AG04449 (cell line): ENCODE measurements at regions not wholly inside any gene's neighbourhood (a gene's known extent, or its start where the extent isn't known, plus 50 kb on each side); places are given as distances from the start of the nearest gene placed in this dataset.

Source experiments
- CTCF ChIA-PET: fragments of 350-600 bp; formaldehyde crosslinking; extraction: SDS; loops from one replicate; lab custom pipeline; 2021; ENCODE audit warnings: antibody characterized with exemption; lab: Yijun Ruan, JAX
- POLR2A ChIA-PET: fragments of 400-600, 350-600 bp; formaldehyde crosslinking; extraction: SDS; loops from one replicate; lab custom pipeline; 2020; ENCODE audit warnings: antibody characterized with exemption, inconsistent platforms; lab: Yijun Ruan, JAX
- DNase-seq: peaks from one replicate; pipeline ENCODE4 v3.0.0-alpha.2; 2010; ENCODE audit warnings: low read depth, low spot score
- H3K4me3 ChIP-seq: 2 replicates; pipeline ENCODE4 v1.5.1; 2011; ENCODE audit warnings: low read depth, mild to moderate bottlenecking, control low read depth, low read length
- CTCF ChIP-seq: IDR thresholded peaks from one replicate; pipeline ENCODE4 v1.5.1; 2011; ENCODE audit warnings: mild to moderate bottlenecking, moderate library complexity, low read length, control low read depth, inconsistent platforms; ENCODE audit not compliant: insufficient read depth; ENCODE audit errors: missing control alignments

GRCh38 chr13:80250213-80250810, 90.6 kb downstream of the SPRY2 start:
- H3K4me3 ChIP-seq = peak overlapping the region; percentile 21
- POLR2A ChIA-PET = no interaction called here
- no peak for TF ChIP-seq CTCF
- CTCF ChIA-PET = interaction anchor here (1.1 to 1.5 kb wide), 2 partner anchors 10 to 93 kb away, joined by 3 to 4 read pairs; no protein-coding TSS in a partner anchor
- no peak for DNase-seq

- DNase-seq = no peak
- H3K4me3 ChIP-seq = peak overlapping the region; percentile 21
- no peak for TF ChIP-seq CTCF
- POLR2A ChIA-PET = no interaction called here
- CTCF ChIA-PET = interaction anchor here (1.1 to 1.5 kb wide), 3 partner anchors 9 to 94 kb away, joined by 3 to 4 read pairs (median 4); no protein-coding TSS in a partner anchor
Observed at GRCh38 chr13:80249516-80250212, 91.3 kb downstream of the SPRY2 start.

GRCh38 chr13:80245162-80245733, 95.7 kb downstream of the SPRY2 start:
- no peak for TF ChIP-seq CTCF
- no peak overlapping the region for H3K4me3 ChIP-seq
- DNase-seq = no peak
- CTCF ChIA-PET = no interaction called here
- POLR2A ChIA-PET = no interaction called here

- POLR2A ChIA-PET = no interaction called here
- no peak overlapping the region for H3K4me3 ChIP-seq
- no peak for TF ChIP-seq CTCF
- no peak for DNase-seq
- CTCF ChIA-PET = no interaction called here
Observed at GRCh38 chr13:80244574-80244973, 96.4 kb downstream of the SPRY2 start.

GRCh38 chr13:80242728-80243427, 98.0 kb downstream of the SPRY2 start:
- POLR2A ChIA-PET = no interaction called here
- no peak for TF ChIP-seq CTCF
- H3K4me3 ChIP-seq = no peak overlapping the region
- CTCF ChIA-PET = no interaction called here
- no peak for DNase-seq

GRCh38 chr13:80239571-80240255, 101.2 kb downstream of the SPRY2 start:
- no peak for DNase-seq
- TF ChIP-seq CTCF = no peak
- POLR2A ChIA-PET = no interaction called here
- H3K4me3 ChIP-seq = no peak overlapping the region
- CTCF ChIA-PET = interaction anchor here (1.3 kb wide), 1 partner anchor 10 kb away, joined by 3 read pairs; no protein-coding TSS in a partner anchor
